ENCODE measurements at regions not wholly inside any gene's neighbourhood (a gene's known extent, or its start where the extent isn't known, plus 50 kb on each side); places are given as distances from the start of the nearest gene placed in this dataset.

- no peak for TF ChIP-seq EZH2phosphoT487 (conservative IDR thresholded peaks at IDR 0.05; ENCODE audit: low read length)
- no peak for TF ChIP-seq CTCF (IDR thresholded peaks at IDR 0.05; ENCODE audit: insufficient read depth, low read length, poor library complexity, severe bottlenecking)
Measured at GRCh38 chr2:36058076-36058475, 297.5 kb upstream of the CRIM1 start.

All from SU-DHL-6 (cell line).